Endothelial cell of umbilical vein (primary cell): ENCODE measurements at regions not wholly inside any gene's neighbourhood (a gene's known extent, or its start where the extent isn't known, plus 50 kb on each side); places are given as distances from the start of the nearest gene placed in this dataset.

Experiments
- BruUV-seq: library from RNA; stranded (reverse); fragments of 400-500 nt; replicated peaks from 2 replicates; lab custom pipeline; 2021; lab: Mats Ljungman, UMichigan
- CTCF ChIA-PET: fragments of 300-600, 350-600 bp; sonication (Branson Sonifier 250); formaldehyde crosslinking; loops from one replicate; lab custom pipeline; 2021; ENCODE audit warnings: antibody characterized with exemption, inconsistent platforms; lab: Charles Lee
- POLR2A ChIA-PET: fragments of 300-600, 350-600 bp; sonication (Branson Sonifier 250); formaldehyde crosslinking; loops from one replicate; lab custom pipeline; 2021; ENCODE audit warnings: antibody characterized with exemption, inconsistent platforms; lab: Charles Lee
- DNase-seq: peaks from one replicate; pipeline ENCODE4 v3.0.0-alpha.2; 2011; ENCODE audit warnings: low read depth, low spot score
- FAIRE-seq: peaks from 2 replicates; lab custom pipeline; 2011; peaks lifted over from hg19 to GRCh38; lab: Jason Lieb, UNC
- H2AFZ ChIP-seq: 2 replicates; pipeline ENCODE4 v1.6.0; 2012; ENCODE audit warnings: low read depth, low read length, control low read depth, inconsistent platforms
- H3K27ac ChIP-seq: 2 replicates; pipeline ENCODE4 v1.5.1; 2011; ENCODE audit warnings: low read depth, mild to moderate bottlenecking, control low read depth, low read length, moderate library complexity; ENCODE audit not compliant: insufficient read depth
- H3K27me3 ChIP-seq, 2 experiments: 2 replicates each; pipeline versions ENCODE4 v1.6.0 to v1.6.1; 2011; ENCODE audit warnings: low read length in 2 of 2, mixed read lengths in 1 of 2; ENCODE audit not compliant: control insufficient read depth in 2 of 2, insufficient read depth in 2 of 2
- H3K36me3 ChIP-seq, 2 experiments: 2 replicates in 1 of 2; 3 replicates in 1 of 2; pipeline ENCODE4 v1.5.1; 2011; ENCODE audit warnings: low read length in 2 of 2, mild to moderate bottlenecking in 1 of 2, moderate library complexity in 1 of 2; ENCODE audit not compliant: control insufficient read depth in 2 of 2, insufficient read depth in 2 of 2; ENCODE audit errors: extremely low read depth in 1 of 2
- H3K4me1 ChIP-seq: 3 replicates; pipeline ENCODE4 v1.5.1; 2011; ENCODE audit warnings: mild to moderate bottlenecking, low read length; ENCODE audit not compliant: control insufficient read depth, insufficient read depth; ENCODE audit errors: extremely low read depth
- H3K4me2 ChIP-seq: 2 replicates; pipeline ENCODE4 v1.6.1; 2011; ENCODE audit warnings: low read length, control low read depth, mixed read lengths; ENCODE audit not compliant: insufficient read depth
- H3K4me3 ChIP-seq, 3 experiments: fragments of 200-600 bp in 1 of 3; sonication (generic), shearing (Covaris generic) in 1 of 3; replicated peaks in 1 of 3; 2 replicates each; pipeline ENCODE4 v1.5.1; 2011 to 2016; ENCODE audit warnings: control low read depth in 3 of 3, low read length in 3 of 3, mild to moderate bottlenecking in 2 of 3, inconsistent platforms in 1 of 3, low read depth in 1 of 3, moderate library complexity in 1 of 3; ENCODE audit not compliant: insufficient read depth in 1 of 3
- H3K79me2 ChIP-seq: 2 replicates; pipeline ENCODE4 v1.6.0; 2012; ENCODE audit warnings: low read length, inconsistent platforms; ENCODE audit not compliant: control insufficient read depth, insufficient read depth
- H3K9ac ChIP-seq: replicated peaks from 2 replicates; pipeline ENCODE3; 2011; ENCODE audit warnings: low read length, control low read depth; ENCODE audit not compliant: insufficient read depth; ENCODE audit errors: extremely low read depth
- H3K9me1 ChIP-seq: replicated peaks from 3 replicates; pipeline ENCODE4 v1.6.0; 2011; ENCODE audit warnings: mild to moderate bottlenecking, low read length; ENCODE audit not compliant: control insufficient read depth, insufficient read depth; ENCODE audit errors: extremely low read depth
- H3K9me3 ChIP-seq: replicated peaks from 2 replicates; pipeline ENCODE4 v1.5.1; 2012; ENCODE audit warnings: low read length, inconsistent platforms; ENCODE audit not compliant: control insufficient read depth, insufficient read depth
- H4K20me1 ChIP-seq: replicated peaks from 2 replicates; pipeline ENCODE3; 2011; ENCODE audit warnings: mild to moderate bottlenecking, low read length; ENCODE audit not compliant: control insufficient read depth, insufficient read depth; ENCODE audit errors: extremely low read depth
- CTCF ChIP-seq, 2 donors: IDR thresholded peaks; 1 replicate in 1 of 2; 2 replicates in 1 of 2; pipeline ENCODE4 v1.5.1; 2011; ENCODE audit warnings: low read length in 2 of 2, mild to moderate bottlenecking in 2 of 2, moderate library complexity in 2 of 2, control low read depth in 1 of 2, inconsistent platforms in 1 of 2, low read depth in 1 of 2; ENCODE audit not compliant: insufficient read depth in 1 of 2; ENCODE audit errors: extremely low read depth in 1 of 2
- EZH2 ChIP-seq: IDR thresholded peaks from 2 replicates; pipeline ENCODE4 v1.6.1; 2012; ENCODE audit warnings: borderline replicate concordance, low read depth, mild to moderate bottlenecking, moderate library complexity, low read length, inconsistent platforms; ENCODE audit not compliant: severe bottlenecking
- FOS ChIP-seq: IDR thresholded peaks from 2 replicates; pipeline ENCODE4 v1.6.1; 2011; ENCODE audit warnings: mild to moderate bottlenecking, low read length, moderate library complexity, borderline replicate concordance; ENCODE audit not compliant: insufficient read depth
- GATA2 ChIP-seq: IDR thresholded peaks from 2 replicates; pipeline ENCODE4 v1.7.0; 2011; ENCODE audit warnings: low read depth, mild to moderate bottlenecking, moderate library complexity, mixed read lengths, low read length; ENCODE audit not compliant: insufficient read length, insufficient read depth
- JUN ChIP-seq: IDR thresholded peaks from 2 replicates; pipeline ENCODE4 v1.6.1; 2011; ENCODE audit warnings: borderline replicate concordance, low read depth; ENCODE audit not compliant: insufficient read length, insufficient read depth
- MYC ChIP-seq: IDR thresholded peaks from one replicate; pipeline ENCODE4 v1.6.1; 2011; ENCODE audit warnings: mild to moderate bottlenecking, low read depth, low read length
- POLR2A ChIP-seq: IDR thresholded peaks from 2 replicates; pipeline ENCODE4 v1.6.1; 2012; ENCODE audit warnings: low read depth, mild to moderate bottlenecking, control low read depth, low read length
- POLR2AphosphoS5 ChIP-seq: IDR thresholded peaks from 2 replicates; pipeline ENCODE4 v1.6.1; 2012; ENCODE audit warnings: low read depth, mild to moderate bottlenecking, control low read depth, low read length, moderate library complexity; ENCODE audit not compliant: insufficient read depth
- dilution Hi-C: fragments of 300-500 bp; cut with MboI; formaldehyde crosslinking; loops from one replicate; pipeline ENCODE4 v1.15.0; 2019; ENCODE audit warnings: low sequenced_read_pairs; ENCODE audit not compliant: extremely low pct_ligation_motif_present
- intact Hi-C: fragments of 100-400 bp; cut with micrococcal nuclease; formaldehyde crosslinking; loops from one replicate; pipeline ENCODE4 v1.10.0; 2022
- TF ChIP-seq, protein P1 (sequence below): IDR thresholded peaks from 2 replicates; pipeline ENCODE4 v1.6.1; 2011; ENCODE audit not compliant: insufficient read depth, insufficient read length

GRCh38 chr6:137657351-137657911, 163.2 kb upstream of the OLIG3 start:
- H3K4me3 ChIP-seq, result no peak overlapping the region
- H2AFZ ChIP-seq, result no peak overlapping the region
- BruUV-seq, result no TSS peak
- CTCF ChIA-PET, result interaction anchor here (0.6 to 2.5 kb wide), 2 partner anchors 85 to 318 kb away, joined by 3 to 9 read pairs; no protein-coding TSS in a partner anchor
- FAIRE-seq (no peak), DNase-seq (no peak)
- intact Hi-C loops, result no loop called here
- H3K9me1 ChIP-seq, result no peaks in the 10 kb centered on the region
- no peaks in the 10 kb centered on the region for H3K36me3 ChIP-seq
- dilution Hi-C loops, result no loop called here
- H3K4me1 ChIP-seq, result no peaks in the 10 kb centered on the region
- no peak for TF ChIP-seq GATA2
- TF ChIP-seq EZH2, result no peak
- TF ChIP-seq POLR2A, result no peak
- TF ChIP-seq, protein P1, sequence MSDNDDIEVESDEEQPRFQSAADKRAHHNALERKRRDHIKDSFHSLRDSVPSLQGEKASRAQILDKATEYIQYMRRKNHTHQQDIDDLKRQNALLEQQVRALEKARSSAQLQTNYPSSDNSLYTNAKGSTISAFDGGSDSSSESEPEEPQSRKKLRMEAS, result no peak
- TF ChIP-seq CTCF (IDR thresholded peaks at IDR 0.05; ENCODE audit: extremely low read depth in 1 of 2, insufficient read depth in 1 of 2, low read depth in 1 of 2, low read length in 2 of 2), result no peak
- TF ChIP-seq FOS, result no peak
- no peak for TF ChIP-seq POLR2AphosphoS5
- TF ChIP-seq MYC, result no peak
- no peak for TF ChIP-seq JUN
- no peak overlapping the region for H3K27ac ChIP-seq
- H3K9me3 ChIP-seq, result no peaks in the 10 kb centered on the region
- no peak overlapping the region for H3K9ac ChIP-seq
- POLR2A ChIA-PET, result no interaction called here
- H4K20me1 ChIP-seq, result no peaks in the 10 kb centered on the region
- peaks cover 3 to 8% of the 10 kb centered on the region in 2 experiments for H3K27me3 ChIP-seq
- no peak overlapping the region for H3K4me2 ChIP-seq
- H3K79me2 ChIP-seq, result no peaks in the 10 kb centered on the region
